A549 (cell line): ENCODE measurements at regions not wholly inside any gene's neighbourhood (a gene's known extent, or its start where the extent isn't known, plus 50 kb on each side); places are given as distances from the start of the nearest gene placed in this dataset.

ENCODE experiments used
- BHLHE40 ChIP-seq: IDR thresholded peaks from 2 replicates; pipeline ENCODE4 v1.6.1; 2012; ENCODE audit warnings: low read depth, low read length, inconsistent platforms
- CEBPB ChIP-seq, 2 experiments: fragments of >200 bp in 1 of 2; sonication (Bioruptor Twin) in 1 of 2; formaldehyde crosslinking in 1 of 2; IDR thresholded peaks; 2 replicates each; pipeline ENCODE4 v1.6.1; 2012 to 2016
- CTCF ChIP-seq: fragments of >200 bp; sonication (Bioruptor Twin); formaldehyde crosslinking; IDR thresholded peaks from 3 replicates; pipeline ENCODE4 v1.5.1; 2016
- EP300 ChIP-seq, 2 experiments: fragments of >200 bp; sonication (Bioruptor Twin); formaldehyde crosslinking; IDR thresholded peaks; 2 replicates in 1 of 2; 3 replicates in 1 of 2; pipeline ENCODE4 v1.6.1; 2016 to 2017
- HDAC2 ChIP-seq: fragments of 200-600 bp; sonication (generic); IDR thresholded peaks from 2 replicates; pipeline ENCODE4 v1.6.1; 2016
- KDM5A ChIP-seq: fragments of 200-600 bp; sonication (generic); IDR thresholded peaks from 2 replicates; pipeline ENCODE4 v1.6.1; 2016; ENCODE audit warnings: antibody characterized with exemption, mild to moderate bottlenecking
- NR3C1 ChIP-seq: fragments of >200 bp; sonication (Bioruptor Twin); formaldehyde crosslinking; IDR thresholded peaks from 3 replicates; pipeline ENCODE4 v1.6.1; 2017
- RARB ChIP-seq: fragments of 250-450 bp; sonication (Bioruptor Pico); IDR thresholded peaks from 2 replicates; pipeline ENCODE4 v1.8.0; 2021; ENCODE audit warnings: mild to moderate bottlenecking, moderate library complexity
- USF2 ChIP-seq: fragments of 450-650 bp; IDR thresholded peaks from 2 replicates; pipeline ENCODE4 v1.6.1; 2014; ENCODE audit warnings: antibody characterized with exemption

GRCh38 chr12:25321772-25322171 lies 71.0 kb upstream of the KRAS start:
- no peak for TF ChIP-seq KDM5A
- no peak for TF ChIP-seq CTCF
- TF ChIP-seq CEBPB (IDR thresholded peaks at IDR 0.05), result no peak
- TF ChIP-seq BHLHE40, result no peak
- TF ChIP-seq HDAC2, result no peak
- no peak for TF ChIP-seq EP300 (IDR thresholded peaks at IDR 0.05)
- TF ChIP-seq RARB (CRISPR knock-in tag), result no peak
- no peak for TF ChIP-seq NR3C1
- no peak for TF ChIP-seq USF2
